Medulla oblongata (tissue), 1 donor: ENCODE measurements at regions not wholly inside any gene's neighbourhood (a gene's known extent, or its start where the extent isn't known, plus 50 kb on each side); places are given as distances from the start of the nearest gene placed in this dataset.
"Not testable (repeated sequence)": the region's sequence is repeated elsewhere in the genome, so short reads cannot be mapped to it uniquely, and the experiment has no call there.

Source experiments
- DNase-seq: peaks from one replicate; pipeline ENCODE4 v3.0.0-alpha.2; 2015; ENCODE audit errors: extremely low spot score

DNA sequence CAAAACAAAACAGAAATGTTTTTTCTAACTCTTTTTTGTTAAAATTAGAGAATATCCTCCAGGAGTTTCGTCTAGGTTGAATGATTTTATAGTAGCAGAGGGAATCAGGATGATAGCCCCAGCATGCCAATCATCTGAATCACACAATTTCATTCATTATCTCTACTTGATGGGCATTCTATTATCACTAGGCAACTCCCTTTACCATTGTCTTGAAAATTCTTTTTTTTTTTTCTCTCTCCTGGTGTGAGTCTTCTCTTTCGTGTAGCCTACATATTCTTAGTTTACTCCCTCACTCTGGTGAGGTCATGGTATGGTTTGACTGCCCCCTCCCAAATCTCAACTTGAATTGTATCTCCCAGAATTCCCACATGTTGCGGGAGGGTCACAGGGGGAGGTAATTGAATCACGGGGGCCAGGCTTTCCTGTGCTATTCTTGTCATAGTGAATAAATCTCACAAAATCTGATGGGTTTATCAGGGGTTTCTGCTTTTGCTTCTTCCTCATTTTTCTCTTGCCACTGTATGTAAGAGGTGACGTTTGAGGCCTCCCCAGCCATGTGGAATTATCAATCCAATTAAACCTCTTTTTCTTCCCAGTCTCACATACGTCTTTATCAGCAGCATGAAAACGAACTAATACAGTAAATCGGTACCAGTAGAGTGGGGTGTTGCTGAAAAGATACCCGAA, 105.0 kb downstream of the OTUD1 start:
- DNase-seq: no peak

- not testable (repeated sequence) for DNase-seq
Observed at GRCh38 chr10:23545866-23546265, 107.0 kb downstream of the OTUD1 start.

GRCh38 chr10:23556727-23557440, 118.0 kb downstream of the OTUD1 start:
- DNase-seq: no peak

DNA sequence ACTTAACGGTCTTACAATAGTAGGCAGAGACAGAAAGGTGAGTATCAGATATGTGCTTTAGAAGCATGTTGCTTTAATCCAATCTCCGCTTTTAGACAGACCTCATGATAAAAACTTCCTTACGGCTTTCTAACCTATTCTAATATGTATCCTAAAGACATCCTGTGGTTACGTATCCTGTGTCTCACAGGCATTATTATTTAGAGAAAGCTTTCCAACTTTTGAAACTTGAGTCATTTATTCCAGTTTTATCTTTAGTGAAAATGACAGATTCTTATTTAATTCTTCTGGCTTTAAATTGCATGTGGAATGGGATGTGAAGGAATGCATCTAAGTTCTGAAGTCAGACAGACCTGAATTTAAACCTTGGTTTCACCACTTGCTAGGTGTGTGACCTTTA, 118.9 kb downstream of the OTUD1 start:
- no peak for DNase-seq

DNA sequence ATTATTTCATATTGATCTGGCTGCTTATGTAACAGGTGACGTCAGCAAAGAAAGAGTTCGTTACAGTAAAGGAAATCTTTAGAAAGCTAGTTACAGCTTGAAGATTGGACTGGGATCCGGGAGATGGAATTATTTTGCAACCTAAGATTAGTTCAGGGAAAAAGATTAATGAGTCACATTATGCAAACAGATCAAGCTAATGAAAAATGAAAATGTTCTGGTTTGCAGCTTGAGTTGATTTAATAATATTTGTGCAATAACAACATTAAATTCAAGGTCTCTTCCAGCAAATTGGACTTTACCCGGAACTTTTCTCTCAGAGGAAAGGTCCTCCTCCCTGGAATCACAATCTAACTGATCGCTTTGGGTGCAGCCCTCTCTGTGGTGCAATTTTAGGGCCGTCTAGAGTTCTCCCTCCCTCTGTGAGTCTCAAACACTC, 119.5 kb downstream of the OTUD1 start:
- DNase-seq: no peak

DNA sequence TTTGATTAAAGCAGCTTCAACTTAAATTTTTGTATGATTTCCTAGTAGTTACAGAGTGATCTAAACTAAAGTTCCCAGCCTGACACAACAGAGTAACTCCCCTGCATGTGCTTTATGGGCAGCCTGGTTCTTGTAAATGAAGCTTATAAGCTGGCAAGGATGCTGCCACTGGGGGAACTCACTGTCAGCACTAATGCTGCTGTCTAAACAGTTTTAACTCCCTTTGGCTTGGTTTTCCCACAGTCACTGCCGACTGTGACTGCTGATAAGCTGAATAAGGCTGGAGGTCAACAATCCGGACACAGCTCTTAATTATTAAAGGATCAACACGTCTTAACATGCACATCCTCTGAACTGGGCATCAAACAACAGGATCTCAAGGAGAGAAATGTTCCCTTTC, 130.1 kb downstream of the OTUD1 start:
- no peak for DNase-seq

DNA sequence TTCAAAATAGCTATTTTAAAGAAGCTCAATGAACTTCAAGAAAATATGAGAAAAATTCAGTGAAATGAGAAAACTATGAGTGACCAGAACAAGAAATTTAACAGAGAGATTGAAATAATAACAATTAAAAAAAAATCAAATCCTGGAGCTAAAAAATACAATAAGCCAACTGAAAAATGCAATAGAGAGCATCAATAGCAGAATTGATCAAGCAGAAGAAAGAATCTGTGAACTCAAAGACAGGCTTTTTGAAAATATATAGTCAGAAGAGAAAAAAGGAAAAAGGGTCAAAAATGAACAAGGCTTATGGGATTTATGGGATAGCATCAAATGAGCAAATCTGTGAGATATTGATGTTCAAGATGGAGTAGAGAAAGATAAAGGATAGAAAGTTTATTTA, 133.0 kb downstream of the OTUD1 start:
- no peak for DNase-seq

GRCh38 chr10:23581906-23582450, 143.1 kb downstream of the OTUD1 start:
- no peak for DNase-seq

DNA sequence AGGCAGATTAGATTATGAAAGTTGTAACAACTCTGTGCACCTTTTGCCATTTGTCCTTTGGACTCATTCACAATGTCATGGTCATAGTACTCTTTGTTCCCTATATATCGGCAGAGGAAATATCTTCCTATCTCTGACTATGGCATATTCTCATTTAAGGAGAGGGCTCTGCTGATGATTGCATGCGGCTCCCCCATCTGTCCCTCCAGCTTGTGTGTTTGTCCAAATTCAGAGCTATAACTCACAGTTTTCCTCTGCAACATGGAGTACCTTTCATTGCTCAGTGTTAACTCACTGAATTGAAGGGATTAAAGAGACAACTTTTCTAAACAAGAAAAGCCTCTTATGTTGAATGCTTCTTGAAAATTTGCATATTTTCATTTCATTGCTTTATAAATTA, 145.5 kb downstream of the OTUD1 start:
- no peak for DNase-seq

DNA sequence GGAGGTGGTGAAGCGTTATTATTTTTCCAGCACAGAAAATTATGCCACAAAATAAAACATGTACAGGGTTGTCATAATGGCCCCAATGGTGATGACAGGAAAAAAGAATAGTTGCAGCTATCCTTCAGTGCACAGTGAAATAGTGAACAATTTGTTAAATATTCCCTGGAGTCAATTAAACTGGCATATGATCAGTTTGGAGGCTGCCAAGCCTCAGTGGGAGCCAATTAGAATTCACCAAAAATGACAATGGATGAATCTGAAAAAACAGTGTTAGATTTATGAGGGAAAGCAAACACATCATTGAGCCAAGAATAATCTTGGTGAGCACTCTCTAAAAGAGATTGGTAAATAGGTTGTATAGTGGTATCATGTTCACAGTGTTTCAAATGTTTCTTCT, 146.3 kb downstream of the OTUD1 start:
- no peak for DNase-seq

GRCh38 chr10:23585666-23586065, 146.8 kb downstream of the OTUD1 start:
- DNase-seq: no peak

DNA sequence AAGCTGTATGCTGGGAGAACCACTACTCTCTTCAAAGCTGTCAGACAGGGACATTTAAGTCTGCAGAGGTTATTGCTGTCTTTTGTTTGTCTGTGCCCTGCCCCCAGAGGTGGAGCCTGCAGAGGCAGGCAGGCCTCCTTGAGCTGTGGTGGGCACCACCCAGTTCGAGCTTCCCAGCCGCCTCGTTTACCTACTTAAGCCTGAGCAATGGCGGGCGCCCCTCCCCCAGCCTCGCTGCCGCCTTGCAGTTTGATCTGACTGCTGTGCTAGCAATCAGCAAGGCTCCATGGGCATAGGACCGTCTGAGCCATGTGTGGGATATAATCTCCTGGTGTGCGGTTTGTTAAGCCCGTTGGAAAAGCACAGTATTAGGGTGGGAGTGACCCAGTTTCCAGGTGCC, 156.4 kb downstream of the OTUD1 start:
- not testable (repeated sequence) for DNase-seq

DNA sequence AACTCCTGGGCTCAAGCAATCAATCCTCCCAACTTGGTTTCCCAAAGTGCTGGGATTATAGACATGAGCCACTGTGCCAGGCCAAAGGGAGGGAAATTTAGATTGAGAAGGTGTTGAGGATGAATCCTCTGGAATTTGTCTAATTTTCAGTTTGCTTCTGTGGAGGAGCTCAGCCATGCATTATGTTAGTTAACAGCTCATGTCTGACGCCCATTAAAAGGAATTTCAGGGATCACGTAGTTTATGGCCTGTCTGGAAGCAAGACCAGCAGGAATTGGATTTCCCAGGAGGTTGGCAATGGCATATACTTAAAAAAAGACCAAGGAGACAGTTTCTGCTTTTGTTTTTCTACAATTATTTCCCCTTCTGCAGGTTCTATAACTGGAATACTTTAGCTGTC, 165.7 kb downstream of the OTUD1 start:
- DNase-seq: no peak

GRCh38 chr10:23606456-23606855, 167.6 kb downstream of the OTUD1 start:
- DNase-seq: no peak

GRCh38 chr10:23608926-23609325, 170.1 kb downstream of the OTUD1 start:
- no peak for DNase-seq

DNA sequence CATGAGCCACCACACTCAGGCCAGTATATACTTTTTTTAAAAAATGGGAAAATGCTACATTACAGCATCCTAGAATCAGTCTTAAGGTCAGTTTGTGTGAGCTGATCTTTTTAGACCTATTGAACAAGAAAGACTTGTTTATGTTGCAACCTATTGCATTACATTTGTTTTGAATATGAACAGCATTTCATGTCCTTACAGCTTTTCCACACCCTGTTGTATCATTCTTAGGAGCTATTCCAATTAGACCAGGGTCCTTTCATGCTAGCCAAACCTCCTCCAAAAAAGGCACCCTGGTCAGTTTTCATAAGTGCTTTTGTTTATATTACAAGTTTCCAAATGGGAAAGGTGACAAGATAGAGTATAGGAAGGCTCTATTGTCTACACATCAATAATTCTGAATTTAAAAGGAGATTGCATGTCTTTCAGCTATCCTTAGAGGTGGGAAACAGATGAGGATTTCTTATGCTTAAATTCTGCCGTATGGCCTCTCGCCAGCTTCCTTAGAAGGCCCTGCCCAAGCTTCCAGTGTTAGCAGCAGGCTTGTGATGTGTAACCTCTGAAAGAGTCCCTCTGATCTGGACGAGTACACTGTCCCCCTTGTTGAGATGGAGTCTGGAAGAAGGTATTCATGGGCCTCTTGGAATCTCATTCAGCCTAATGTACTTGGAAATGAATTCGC, 171.9 kb downstream of the OTUD1 start:
- DNase-seq: no peak

DNA sequence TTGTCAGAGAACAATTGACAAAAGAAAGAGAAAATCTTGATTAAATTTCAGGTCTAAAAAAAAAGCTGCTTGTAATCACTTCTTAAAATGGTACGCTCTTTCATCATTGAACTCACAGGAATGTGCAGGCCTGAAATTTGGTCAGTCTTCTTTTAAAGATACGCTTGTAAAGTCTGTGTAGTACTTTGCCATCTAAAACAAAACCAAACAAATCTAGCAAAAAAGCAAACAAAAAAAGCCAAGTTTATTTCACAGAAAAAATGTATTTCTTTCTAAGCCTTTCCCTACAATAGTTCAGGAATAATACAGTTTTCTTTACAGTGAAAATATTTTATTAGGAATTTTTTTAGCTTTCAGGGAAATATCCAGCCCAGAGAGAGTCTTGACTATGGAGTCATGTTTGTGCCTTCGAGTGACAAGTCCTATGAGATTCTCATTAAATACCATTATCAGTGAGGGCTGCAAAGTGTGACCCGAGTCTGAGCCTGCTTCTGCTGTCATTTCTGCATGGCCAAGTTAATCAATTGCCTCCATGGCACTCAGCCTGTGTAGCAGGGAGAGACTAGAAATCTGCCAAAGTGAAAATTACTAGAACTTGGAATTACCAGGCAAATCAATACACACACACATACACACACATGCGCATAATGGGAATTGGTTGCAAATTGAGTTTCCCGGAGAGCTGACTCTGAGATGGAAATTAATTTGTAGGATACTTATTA, 172.6 kb downstream of the OTUD1 start:
- no peak for DNase-seq

- no peak for DNase-seq
Observed at GRCh38 chr10:23613900-23614299, 175.0 kb downstream of the OTUD1 start.

DNA sequence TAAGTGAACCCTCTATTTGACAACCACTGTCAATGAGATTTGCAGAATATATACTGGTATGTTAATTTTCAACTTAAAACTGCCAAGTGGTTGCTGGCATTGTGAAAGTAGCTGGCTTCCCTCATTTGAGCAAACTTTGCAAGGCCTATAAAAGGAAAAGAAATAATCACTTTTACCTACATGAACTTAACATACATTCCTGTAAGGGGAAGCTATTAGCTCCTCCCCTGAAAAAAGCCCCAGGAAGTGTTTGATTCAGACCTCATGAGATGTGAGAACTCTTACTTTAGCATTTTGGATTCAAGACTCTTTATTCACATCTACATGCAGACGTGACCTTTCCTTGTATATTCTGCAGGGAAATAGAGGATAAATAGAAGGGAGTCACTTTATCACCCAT, 175.6 kb downstream of the OTUD1 start:
- no peak for DNase-seq

DNA sequence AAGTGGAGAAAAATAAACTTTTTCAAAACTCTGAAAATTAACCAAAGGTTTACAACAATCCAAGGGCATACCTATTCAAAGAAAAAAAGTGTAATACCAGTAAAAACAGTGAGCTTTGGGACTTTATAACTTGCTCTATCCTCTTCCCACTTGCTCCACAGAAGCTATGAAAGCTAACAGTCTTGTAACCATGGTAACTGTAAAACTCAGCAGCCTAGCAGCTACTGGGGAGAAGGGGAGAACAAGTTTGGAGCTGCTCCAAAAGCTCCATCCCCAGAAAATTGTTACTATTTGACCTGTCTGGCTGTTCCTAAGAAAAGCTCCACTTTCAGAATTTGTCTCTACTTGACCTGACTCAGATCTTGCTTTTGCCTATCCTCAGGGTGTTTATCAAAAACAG, 191.5 kb downstream of the OTUD1 start:
- no peak for DNase-seq

- no peak for DNase-seq
Observed at GRCh38 chr10:23630885-23631284, 192.0 kb downstream of the OTUD1 start.
